Breast epithelium (tissue), 3 donors: ENCODE measurements at regions not wholly inside any gene's neighbourhood (a gene's known extent, or its start where the extent isn't known, plus 50 kb on each side); places are given as distances from the start of the nearest gene placed in this dataset.

Source experiments
- POLR2A ChIP-seq: fragments of 450-650 bp; IDR thresholded peaks from one replicate; pipeline ENCODE4 v1.6.1; 2016; ENCODE audit warnings: antibody characterized with exemption, mild to moderate bottlenecking, moderate library complexity
- POLR2AphosphoS5 ChIP-seq, 3 donors: sonication (generic); formaldehyde crosslinking; IDR thresholded peaks; one replicate each; pipeline ENCODE4 v1.6.1; 2017; ENCODE audit warnings: antibody characterized with exemption in 3 of 3
- TF ChIP-seq, protein P1 (sequence below), 3 donors: fragments of 450-650 bp; IDR thresholded peaks; one replicate each; pipeline ENCODE4 v1.5.1; 2016 to 2017; ENCODE audit warnings: antibody characterized with exemption in 3 of 3, mild to moderate bottlenecking in 3 of 3, moderate library complexity in 3 of 3

DNA sequence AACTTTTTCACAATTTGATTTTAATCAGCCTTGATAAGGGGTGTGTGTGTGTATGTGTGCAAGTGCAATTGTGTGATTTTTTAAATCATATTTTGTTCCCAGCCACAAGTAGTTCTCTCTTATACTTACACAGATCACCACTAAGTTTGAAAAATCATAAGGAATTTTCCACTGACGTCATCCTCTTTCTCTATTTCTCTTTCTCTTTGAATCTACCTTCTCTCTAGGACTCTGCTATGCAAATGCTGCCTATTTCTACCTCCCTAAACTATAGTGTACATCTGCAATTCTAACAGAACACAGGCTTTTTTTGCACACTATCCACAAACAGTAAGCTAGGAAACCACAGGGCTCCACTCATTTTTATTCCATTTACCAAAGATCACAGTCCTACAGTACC lies 254.6 kb upstream of the CYLC2 start:
- TF ChIP-seq, protein P1, sequence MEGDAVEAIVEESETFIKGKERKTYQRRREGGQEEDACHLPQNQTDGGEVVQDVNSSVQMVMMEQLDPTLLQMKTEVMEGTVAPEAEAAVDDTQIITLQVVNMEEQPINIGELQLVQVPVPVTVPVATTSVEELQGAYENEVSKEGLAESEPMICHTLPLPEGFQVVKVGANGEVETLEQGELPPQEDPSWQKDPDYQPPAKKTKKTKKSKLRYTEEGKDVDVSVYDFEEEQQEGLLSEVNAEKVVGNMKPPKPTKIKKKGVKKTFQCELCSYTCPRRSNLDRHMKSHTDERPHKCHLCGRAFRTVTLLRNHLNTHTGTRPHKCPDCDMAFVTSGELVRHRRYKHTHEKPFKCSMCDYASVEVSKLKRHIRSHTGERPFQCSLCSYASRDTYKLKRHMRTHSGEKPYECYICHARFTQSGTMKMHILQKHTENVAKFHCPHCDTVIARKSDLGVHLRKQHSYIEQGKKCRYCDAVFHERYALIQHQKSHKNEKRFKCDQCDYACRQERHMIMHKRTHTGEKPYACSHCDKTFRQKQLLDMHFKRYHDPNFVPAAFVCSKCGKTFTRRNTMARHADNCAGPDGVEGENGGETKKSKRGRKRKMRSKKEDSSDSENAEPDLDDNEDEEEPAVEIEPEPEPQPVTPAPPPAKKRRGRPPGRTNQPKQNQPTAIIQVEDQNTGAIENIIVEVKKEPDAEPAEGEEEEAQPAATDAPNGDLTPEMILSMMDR (IDR thresholded peaks at IDR 0.05): no peak
- TF ChIP-seq POLR2A: no peak
- TF ChIP-seq POLR2AphosphoS5 (IDR thresholded peaks at IDR 0.05): no peak
